A549 (cell line): ENCODE measurements at regions not wholly inside any gene's neighbourhood (a gene's known extent, or its start where the extent isn't known, plus 50 kb on each side); places are given as distances from the start of the nearest gene placed in this dataset.

Experiments
- ATAC-seq, 2 experiments: fragments of 200-7000 bp in 1 of 2; fragments of >200 bp in 1 of 2; cut with Nextera tagmentation in 1 of 2; cut with Tn5 transposase in 1 of 2; 3 replicates each; pipeline versions ENCODE4 v1.8.0 to v1.9.1; 2018 to 2020; ENCODE audit warnings: mild to moderate bottlenecking in 1 of 2, moderate library complexity in 1 of 2
- CTCF ChIA-PET: fragments of 300-600 bp; sonication (Branson Sonifier 250); formaldehyde crosslinking; extraction: SDS; loops from one replicate; lab custom pipeline; 2021; ENCODE audit warnings: antibody characterized with exemption, inconsistent platforms; lab: Yijun Ruan, JAX
- POLR2A ChIA-PET: fragments of 350-600 bp; formaldehyde crosslinking; extraction: SDS; loops from one replicate; lab custom pipeline; 2021; ENCODE audit warnings: antibody characterized with exemption, inconsistent platforms; lab: Yijun Ruan, JAX
- DNase-seq, 2 experiments: peaks; one replicate each; pipeline versions ENCODE4 v3.0.0 to v3.0.0-alpha.2; 2011 to 2016; ENCODE audit warnings: low read depth in 1 of 2, low spot score in 1 of 2
- FAIRE-seq: peaks from 2 replicates; lab custom pipeline; 2011; peaks lifted over from hg19 to GRCh38; lab: Jason Lieb, UNC
- H3K27ac ChIP-seq, 2 experiments: fragments of >200 bp; sonication (Bioruptor Twin); formaldehyde crosslinking; 3 replicates each; pipeline ENCODE4 v1.5.1; 2016 to 2017
- H3K4me1 ChIP-seq: fragments of >200 bp; sonication (Bioruptor Twin); formaldehyde crosslinking; 3 replicates; pipeline ENCODE4 v1.6.1; 2016
- H3K4me2 ChIP-seq: fragments of >200 bp; sonication (Bioruptor Twin); formaldehyde crosslinking; 3 replicates; pipeline ENCODE4 v1.6.1; 2016
- H3K4me3 ChIP-seq: fragments of >200 bp; sonication (Bioruptor Twin); formaldehyde crosslinking; 3 replicates; pipeline ENCODE4 v1.5.1; 2016
- H3K9me3 ChIP-seq: fragments of >200 bp; sonication (Bioruptor Twin); formaldehyde crosslinking; 3 replicates; pipeline ENCODE4 v1.6.1; 2016
- BCL3 ChIP-seq: fragments of >200 bp; sonication (Bioruptor Twin); formaldehyde crosslinking; IDR thresholded peaks from 3 replicates; pipeline ENCODE4 v1.6.1; 2016
- BHLHE40 ChIP-seq: IDR thresholded peaks from 2 replicates; pipeline ENCODE4 v1.6.1; 2012; ENCODE audit warnings: low read depth, low read length, inconsistent platforms
- CEBPB ChIP-seq, 2 experiments: fragments of >200 bp in 1 of 2; sonication (Bioruptor Twin) in 1 of 2; formaldehyde crosslinking in 1 of 2; IDR thresholded peaks; 2 replicates each; pipeline ENCODE4 v1.6.1; 2012 to 2016
- CHD4 ChIP-seq: fragments of 200-600 bp; sonication (generic); IDR thresholded peaks from 2 replicates; pipeline ENCODE4 v1.6.1; 2016; ENCODE audit warnings: antibody characterized with exemption, mild to moderate bottlenecking, borderline replicate concordance
- E2F6 ChIP-seq: IDR thresholded peaks from 2 replicates; pipeline ENCODE4 v1.6.1; 2012; ENCODE audit warnings: low read depth, borderline replicate concordance
- EHMT2 ChIP-seq: fragments of 200-600 bp; sonication (generic); IDR thresholded peaks from 2 replicates; pipeline ENCODE4 v1.6.1; 2016; ENCODE audit warnings: antibody characterized with exemption, low read depth, mild to moderate bottlenecking, moderate library complexity
- EP300 ChIP-seq, 2 experiments: fragments of >200 bp; sonication (Bioruptor Twin); formaldehyde crosslinking; IDR thresholded peaks; 2 replicates in 1 of 2; 3 replicates in 1 of 2; pipeline ENCODE4 v1.6.1; 2016 to 2017
- ESRRA ChIP-seq: fragments of 150-350 bp; IDR thresholded peaks from 2 replicates; pipeline ENCODE4 v1.6.1; 2014; ENCODE audit warnings: mild to moderate bottlenecking, low read length, borderline replicate concordance
- FOSB ChIP-seq: fragments of 250-450 bp; sonication (Bioruptor Pico); IDR thresholded peaks from 2 replicates; pipeline ENCODE4 v1.5.0; 2020; ENCODE audit warnings: mild to moderate bottlenecking, moderate library complexity
- FOSL2 ChIP-seq, 2 experiments: fragments of 450-650 bp in 1 of 2; fragments of >200 bp in 1 of 2; sonication (Bioruptor Twin) in 1 of 2; formaldehyde crosslinking; IDR thresholded peaks; 2 replicates each; pipeline versions ENCODE4 v1.5.0 to v1.6.1; 2016 to 2020; ENCODE audit warnings: mild to moderate bottlenecking in 1 of 2, moderate library complexity in 1 of 2
- GATA3 ChIP-seq: IDR thresholded peaks from 2 replicates; pipeline ENCODE4 v1.6.1; 2012; ENCODE audit warnings: borderline replicate concordance
- HDAC2 ChIP-seq: fragments of 200-600 bp; sonication (generic); IDR thresholded peaks from 2 replicates; pipeline ENCODE4 v1.6.1; 2016
- HEYL ChIP-seq: fragments of 250-450 bp; sonication (Bioruptor Pico); IDR thresholded peaks from 2 replicates; pipeline ENCODE4 v1.8.0; 2021; ENCODE audit warnings: mild to moderate bottlenecking, moderate library complexity
- HOXA7 ChIP-seq: fragments of 250-450 bp; sonication (Bioruptor Pico); IDR thresholded peaks from 2 replicates; pipeline ENCODE4 v1.5.0; 2020; ENCODE audit warnings: mild to moderate bottlenecking, moderate library complexity
- HOXB13 ChIP-seq: fragments of 250-450 bp; sonication (Bioruptor Pico); IDR thresholded peaks from 2 replicates; pipeline ENCODE4 v1.5.0; 2020; ENCODE audit warnings: low read depth, mild to moderate bottlenecking, moderate library complexity
- KDM1A ChIP-seq: fragments of 200-600 bp; sonication (generic); IDR thresholded peaks from 2 replicates; pipeline ENCODE4 v1.6.1; 2016; ENCODE audit warnings: low read depth, mild to moderate bottlenecking
- MAFK ChIP-seq: fragments of 450-650 bp; IDR thresholded peaks from 2 replicates; pipeline ENCODE4 v1.6.1; 2014; ENCODE audit not compliant: partially characterized antibody
- MAZ ChIP-seq: fragments of 150-350 bp; IDR thresholded peaks from 2 replicates; pipeline ENCODE4 v1.6.1; 2014; ENCODE audit warnings: antibody characterized with exemption, low read depth, low read length, borderline replicate concordance
- NFE2L2 ChIP-seq: fragments of 150-350 bp; conservative IDR thresholded peaks from 2 replicates; pipeline ENCODE4 v1.6.1; 2014; ENCODE audit warnings: low read length
- NPAS2 ChIP-seq: fragments of 250-450 bp; sonication (Bioruptor Pico); IDR thresholded peaks from 2 replicates; pipeline ENCODE4 v1.8.0; 2022; ENCODE audit warnings: mild to moderate bottlenecking, moderate library complexity, borderline replicate concordance
- NR3C1 ChIP-seq: fragments of >200 bp; sonication (Bioruptor Twin); formaldehyde crosslinking; IDR thresholded peaks from 3 replicates; pipeline ENCODE4 v1.6.1; 2017
- RARB ChIP-seq: fragments of 250-450 bp; sonication (Bioruptor Pico); IDR thresholded peaks from 2 replicates; pipeline ENCODE4 v1.8.0; 2021; ENCODE audit warnings: mild to moderate bottlenecking, moderate library complexity
- RFX5 ChIP-seq: fragments of 450-650 bp; IDR thresholded peaks from 2 replicates; pipeline ENCODE4 v1.7.1; 2014; ENCODE audit warnings: antibody characterized with exemption, mild to moderate bottlenecking, moderate library complexity
- SMC3 ChIP-seq: fragments of >200 bp; sonication (Bioruptor Twin); formaldehyde crosslinking; IDR thresholded peaks from 3 replicates; pipeline ENCODE4 v1.6.1; 2018; ENCODE audit warnings: inconsistent platforms
- TP53 ChIP-seq: fragments of 250-450 bp; sonication (Bioruptor Pico); IDR thresholded peaks from 2 replicates; pipeline ENCODE4 v1.5.0; 2021; ENCODE audit warnings: mild to moderate bottlenecking, moderate library complexity
- USF2 ChIP-seq: fragments of 450-650 bp; IDR thresholded peaks from 2 replicates; pipeline ENCODE4 v1.6.1; 2014; ENCODE audit warnings: antibody characterized with exemption
- ZNF302 ChIP-seq: fragments of 250-450 bp; sonication (Bioruptor Pico); IDR thresholded peaks from 2 replicates; pipeline ENCODE4 v1.9.0; 2021; ENCODE audit warnings: inconsistent platforms, mild to moderate bottlenecking, moderate library complexity
- WGBS: methylation state at CpG from one replicate; pipeline ENCODE4 v1.1.6; 2017; ENCODE audit errors: missing lambda C conversion rate; 5-methylcytosine and 5-hydroxymethylcytosine counted together

GRCh38 chr7:19991936-19992335 is 218.5 kb upstream of the TMEM196 start:
- TF ChIP-seq HDAC2 (no peak), ZNF302 (CRISPR knock-in tag) (no peak), MAFK (no peak), HOXB13 (no peak), NR3C1 (no peak), CHD4 (no peak), EP300 (IDR thresholded peaks at IDR 0.05) (no peak), KDM1A (no peak), CEBPB (IDR thresholded peaks at IDR 0.05) (no peak), EHMT2 (no peak), NFE2L2 (no peak), BCL3 (no peak), MAZ (no peak), E2F6 (no peak), FOSB (CRISPR knock-in tag) (no peak), USF2 (no peak), HOXA7 (CRISPR knock-in tag) (no peak)
- WGBS, result 85% methylated on average over 2 of the region's 2 CpGs
- ChIA-PET POLR2A (no interaction called here), CTCF (interaction anchor here (0.7 to 1.3 kb wide), 3 partner anchors 11 to 278 kb away, joined by 3 to 4 read pairs (median 3); no protein-coding TSS in a partner anchor)
- H3K9me3 ChIP-seq, result 0 out of 3 replicates have a peak, but pooled peaks cover 8% of the 10 kb centered on the region
- H3K4me3 ChIP-seq, result no peak overlapping the region
- DNase-seq (no peak), FAIRE-seq (no peak), ATAC-seq (no peak)
- no peaks in the 10 kb centered on the region for H3K4me1 ChIP-seq
- H3K4me2 ChIP-seq, result no peak overlapping the region
- no peak overlapping the region for H3K27ac ChIP-seq

GRCh38 chr7:19989906-19990305 is 216.5 kb upstream of the TMEM196 start:
- Histone ChIP-seq H3K4me3 (no peak overlapping the region), H3K4me2 (no peak overlapping the region), H3K9me3 (0 out of 3 replicates have a peak, but pooled peaks cover 8% of the 10 kb centered on the region), H3K4me1 (no peaks in the 10 kb centered on the region), H3K27ac (no peak overlapping the region)
- ATAC-seq, result no peak
- 63% methylated on average over 2 of the region's 2 CpGs for WGBS
- ChIA-PET CTCF (no interaction called here), POLR2A (interaction anchor here (0.6 to 0.7 kb wide), 2 partner anchors 74 to 280 kb away, joined by 3 to 5 read pairs; no protein-coding TSS in a partner anchor)
- no peak for FAIRE-seq
- no peak for DNase-seq
- no peak for TF ChIP-seq NPAS2
- TF ChIP-seq CEBPB (IDR thresholded peaks at IDR 0.05), result no peak
- no peak for TF ChIP-seq FOSL2 (IDR thresholded peaks at IDR 0.05)
- no peak for TF ChIP-seq FOSL2 (CRISPR knock-in tag; IDR thresholded peaks at IDR 0.05)
- TF ChIP-seq EP300 (IDR thresholded peaks at IDR 0.05), result no peak
- no peak for TF ChIP-seq ESRRA
- TF ChIP-seq, all 56 proteins: peak for 0

GRCh38 chr7:19988860-19989259 is 215.4 kb upstream of the TMEM196 start:
- H3K4me3 ChIP-seq, result no peak overlapping the region
- H3K27ac ChIP-seq, result no peak overlapping the region
- DNase-seq (no peak), ATAC-seq (no peak), FAIRE-seq (no peak)
- ChIA-PET POLR2A (no interaction called here), CTCF (no interaction called here)
- no peak for TF ChIP-seq RFX5
- no peak for TF ChIP-seq FOSB (CRISPR knock-in tag)
- TF ChIP-seq HOXB13, result no peak
- no peak for TF ChIP-seq TP53 (CRISPR knock-in tag)
- TF ChIP-seq BHLHE40, result no peak
- no peak for TF ChIP-seq NR3C1
- TF ChIP-seq CHD4, result no peak
- TF ChIP-seq RARB (CRISPR knock-in tag), result no peak
- no peak for TF ChIP-seq SMC3
- TF ChIP-seq HEYL (CRISPR knock-in tag), result no peak
- TF ChIP-seq GATA3, result no peak
- TF ChIP-seq EP300 (IDR thresholded peaks at IDR 0.05), result no peak
- 0 out of 3 replicates have a peak, but pooled peaks cover 8% of the 10 kb centered on the region for H3K9me3 ChIP-seq
- H3K4me1 ChIP-seq, result no peaks in the 10 kb centered on the region
- 96% methylated on average over 2 of the region's 2 CpGs for WGBS
- no peak overlapping the region for H3K4me2 ChIP-seq
